Stimulated activated CD4-positive, alpha-beta T cell treated with anti-CD3 and anti-CD28 coated beads, Interleukin-12 subunit alpha, Interleukin-12 subunit beta, amount 100 ng/mL, for 48 hours (primary cell): ENCODE measurements at regions not wholly inside any gene's neighbourhood (a gene's known extent, or its start where the extent isn't known, plus 50 kb on each side); places are given as distances from the start of the nearest gene placed in this dataset.
"Not testable (repeated sequence)": the region's sequence is repeated elsewhere in the genome, so short reads cannot be mapped to it uniquely, and the experiment has no call there.

ENCODE experiments used
- DNase-seq, 3 donors: peaks; one replicate each; pipeline ENCODE4 v3.0.0-alpha.2; 2020; ENCODE audit warnings: low read depth in 2 of 3, low spot score in 1 of 3

- DNase-seq: no peak
These were observed 59.3 kb downstream of the BTBD3 start for GRCh38 chr20:11976966-11977365.

- no peak for DNase-seq
These were observed 60.8 kb downstream of the BTBD3 start for GRCh38 chr20:11978496-11978895.

- DNase-seq: no peak
These were observed 61.8 kb downstream of the BTBD3 start for GRCh38 chr20:11979306-11979990.

- no peak for DNase-seq
These were observed 62.6 kb downstream of the BTBD3 start for GRCh38 chr20:11980263-11980662.

GRCh38 chr20:11981366-11981947, 63.8 kb downstream of the BTBD3 start:
- DNase-seq: no peak

GRCh38 chr20:11982289-11982954, 64.7 kb downstream of the BTBD3 start:
- no peak for DNase-seq

- DNase-seq: no peak
These were observed 65.3 kb downstream of the BTBD3 start for GRCh38 chr20:11982955-11983470.

GRCh38 chr20:11986954-11987353, 69.3 kb downstream of the BTBD3 start:
- DNase-seq: no peak

- no peak for DNase-seq
These were observed 69.8 kb downstream of the BTBD3 start for GRCh38 chr20:11987526-11987925.

- DNase-seq: no peak
These were observed 71.5 kb downstream of the BTBD3 start for GRCh38 chr20:11989018-11989771.

GRCh38 chr20:11992426-11992825, 74.7 kb downstream of the BTBD3 start:
- no peak for DNase-seq

GRCh38 chr20:11993886-11994461, 76.3 kb downstream of the BTBD3 start:
- DNase-seq: no peak

- no peak for DNase-seq
These were observed 78.3 kb downstream of the BTBD3 start for GRCh38 chr20:11995805-11996567.

GRCh38 chr20:12004776-12005175, 87.1 kb downstream of the BTBD3 start:
- DNase-seq: not testable (repeated sequence)

GRCh38 chr20:12012241-12013222, 94.8 kb downstream of the BTBD3 start:
- DNase-seq: peak in 2 of 3 donors; percentile 2 to 16

GRCh38 chr20:12014276-12014675, 96.6 kb downstream of the BTBD3 start:
- no peak for DNase-seq

GRCh38 chr20:12014736-12015135, 97.0 kb downstream of the BTBD3 start:
- no peak for DNase-seq

GRCh38 chr20:12016291-12016690, 98.6 kb downstream of the BTBD3 start:
- no peak for DNase-seq

GRCh38 chr20:12019715-12020114, 102.0 kb downstream of the BTBD3 start:
- DNase-seq: no peak
